Peyer's patch (tissue), 4 donors: ENCODE measurements at regions not wholly inside any gene's neighbourhood (a gene's known extent, or its start where the extent isn't known, plus 50 kb on each side); places are given as distances from the start of the nearest gene placed in this dataset.

Experiments
- CTCF ChIP-seq, 6 experiments: fragments of 450-650 bp in 4 of 6; fragments of 200-600 bp in 2 of 6; sonication (generic) in 1 of 6; IDR thresholded peaks; one replicate each; pipeline ENCODE4 v1.5.1; 2017 to 2019; ENCODE audit warnings: antibody characterized with exemption in 6 of 6, mild to moderate bottlenecking in 3 of 6, moderate library complexity in 1 of 6
- POLR2A ChIP-seq, 2 donors: fragments of 450-650 bp; IDR thresholded peaks; one replicate each; pipeline ENCODE4 v1.5.1; 2017; ENCODE audit warnings: antibody characterized with exemption in 2 of 2, mild to moderate bottlenecking in 2 of 2, moderate library complexity in 2 of 2

- TF ChIP-seq CTCF (IDR thresholded peaks at IDR 0.05) (no peak), POLR2A (IDR thresholded peaks at IDR 0.05) (no peak)
Measured at GRCh38 chr11:113572136-113572735, 97.0 kb upstream of the DRD2 start.
